SU-DHL-6 (cell line): ENCODE measurements at regions not wholly inside any gene's neighbourhood (a gene's known extent, or its start where the extent isn't known, plus 50 kb on each side); places are given as distances from the start of the nearest gene placed in this dataset.

Experiments used
- CTCF ChIP-seq: fragments of 200-600 bp; sonication (generic); IDR thresholded peaks from one replicate; pipeline ENCODE4 v1.5.1; 2017; ENCODE audit warnings: antibody characterized with exemption, mild to moderate bottlenecking, low read length, moderate library complexity; ENCODE audit not compliant: insufficient read depth, poor library complexity, severe bottlenecking
- EZH2phosphoT487 ChIP-seq: fragments of 200-600 bp; sonication (generic), shearing (Covaris generic); conservative IDR thresholded peaks from 2 replicates; pipeline ENCODE4 v1.6.1; 2018; ENCODE audit warnings: mild to moderate bottlenecking, antibody characterized with exemption, low read length, moderate library complexity, mixed read lengths

GRCh38 chr17:34131386-34131785 lies 123.7 kb upstream of the CCL2 start:
- TF ChIP-seq CTCF (no peak), EZH2phosphoT487 (no peak)
